Omental fat pad (tissue), 3 donors: ENCODE measurements at regions not wholly inside any gene's neighbourhood (a gene's known extent, or its start where the extent isn't known, plus 50 kb on each side); places are given as distances from the start of the nearest gene placed in this dataset.
"Not testable (repeated sequence)": the region's sequence is repeated elsewhere in the genome, so short reads cannot be mapped to it uniquely, and the experiment has no call there.

Experiments
- ATAC-seq: fragments of 150-250 bp; one replicate; pipeline ENCODE4 v1.9.1; 2016; ENCODE audit warnings: mild to moderate bottlenecking, moderate library complexity; ENCODE audit not compliant: low FRiP score
- DNase-seq: peaks from one replicate; pipeline ENCODE4 v3.0.0-alpha.2; 2019; ENCODE audit warnings: low spot score
- TF ChIP-seq, protein P1 (sequence below), 3 donors: fragments of 450-650 bp; IDR thresholded peaks; one replicate each; pipeline ENCODE4 v1.5.1; 2016 to 2017; ENCODE audit warnings: antibody characterized with exemption in 3 of 3, mild to moderate bottlenecking in 3 of 3, moderate library complexity in 2 of 3

DNA sequence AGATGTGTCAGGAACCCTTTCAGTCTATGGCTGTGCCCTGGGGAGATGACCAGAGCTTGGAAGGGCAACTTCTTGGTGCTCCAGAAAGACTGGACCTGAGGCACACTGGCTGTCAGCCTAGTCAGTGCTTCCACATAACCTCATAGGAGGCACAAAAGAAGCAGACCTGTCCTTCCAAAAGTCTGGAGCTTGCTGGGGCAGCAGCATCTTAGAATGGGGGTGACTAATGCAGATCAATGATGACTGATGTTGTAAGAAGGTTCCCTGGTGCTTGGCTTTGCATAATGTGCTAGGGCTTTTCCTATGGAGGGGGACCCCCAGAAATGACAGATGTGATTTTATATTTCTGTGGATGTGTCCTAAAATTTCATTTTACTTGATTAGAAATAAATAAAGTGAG, 255.7 kb upstream of the THUMPD2 start:
- TF ChIP-seq, protein P1, sequence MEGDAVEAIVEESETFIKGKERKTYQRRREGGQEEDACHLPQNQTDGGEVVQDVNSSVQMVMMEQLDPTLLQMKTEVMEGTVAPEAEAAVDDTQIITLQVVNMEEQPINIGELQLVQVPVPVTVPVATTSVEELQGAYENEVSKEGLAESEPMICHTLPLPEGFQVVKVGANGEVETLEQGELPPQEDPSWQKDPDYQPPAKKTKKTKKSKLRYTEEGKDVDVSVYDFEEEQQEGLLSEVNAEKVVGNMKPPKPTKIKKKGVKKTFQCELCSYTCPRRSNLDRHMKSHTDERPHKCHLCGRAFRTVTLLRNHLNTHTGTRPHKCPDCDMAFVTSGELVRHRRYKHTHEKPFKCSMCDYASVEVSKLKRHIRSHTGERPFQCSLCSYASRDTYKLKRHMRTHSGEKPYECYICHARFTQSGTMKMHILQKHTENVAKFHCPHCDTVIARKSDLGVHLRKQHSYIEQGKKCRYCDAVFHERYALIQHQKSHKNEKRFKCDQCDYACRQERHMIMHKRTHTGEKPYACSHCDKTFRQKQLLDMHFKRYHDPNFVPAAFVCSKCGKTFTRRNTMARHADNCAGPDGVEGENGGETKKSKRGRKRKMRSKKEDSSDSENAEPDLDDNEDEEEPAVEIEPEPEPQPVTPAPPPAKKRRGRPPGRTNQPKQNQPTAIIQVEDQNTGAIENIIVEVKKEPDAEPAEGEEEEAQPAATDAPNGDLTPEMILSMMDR (IDR thresholded peaks at IDR 0.05), result no peak
- DNase-seq (no peak), ATAC-seq (no peak)

DNA sequence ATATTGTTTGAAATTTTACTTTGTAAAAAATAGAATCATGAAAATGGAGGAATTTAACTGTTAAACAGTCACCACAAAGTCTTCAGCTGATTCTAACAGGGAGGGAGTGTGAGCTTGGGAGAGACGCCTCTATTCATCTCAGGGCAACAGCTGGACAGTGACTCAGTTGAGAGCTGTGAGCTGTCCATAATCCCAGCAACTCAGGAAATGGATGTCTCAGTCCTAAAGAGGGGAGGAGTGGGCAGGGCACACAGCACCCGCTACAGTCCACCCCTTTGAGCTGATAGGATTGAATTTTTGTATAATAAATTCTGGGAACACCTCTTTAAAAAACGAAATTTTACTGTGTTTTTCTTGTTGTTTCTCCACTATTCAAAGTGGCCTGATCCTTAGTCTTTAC, 255.1 kb upstream of the THUMPD2 start:
- no peak for ATAC-seq
- TF ChIP-seq, protein P1 (IDR thresholded peaks at IDR 0.05), result no peak
- DNase-seq, result no peak

DNA sequence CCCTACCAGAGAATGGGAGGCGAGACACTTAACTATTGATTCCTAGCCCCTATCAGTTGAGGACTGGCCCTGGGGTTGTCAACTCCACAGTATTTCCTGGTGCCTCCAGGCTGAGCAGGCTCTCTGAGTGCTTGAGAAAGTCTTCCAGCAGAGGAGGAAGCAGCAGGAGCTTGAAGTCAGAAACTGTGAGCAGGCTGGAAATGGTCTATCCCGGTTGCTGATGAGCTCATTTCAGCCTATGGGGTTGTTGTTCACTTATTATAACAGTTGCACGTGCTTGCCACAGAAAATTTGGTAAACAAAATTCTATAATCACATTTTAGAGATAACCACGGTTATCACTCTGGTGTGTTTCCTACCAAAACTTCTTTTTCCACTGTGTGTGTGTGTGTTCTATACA, 254.7 kb upstream of the THUMPD2 start:
- ATAC-seq (no peak), DNase-seq (no peak)
- TF ChIP-seq, protein P1 (IDR thresholded peaks at IDR 0.05), result no peak

DNA sequence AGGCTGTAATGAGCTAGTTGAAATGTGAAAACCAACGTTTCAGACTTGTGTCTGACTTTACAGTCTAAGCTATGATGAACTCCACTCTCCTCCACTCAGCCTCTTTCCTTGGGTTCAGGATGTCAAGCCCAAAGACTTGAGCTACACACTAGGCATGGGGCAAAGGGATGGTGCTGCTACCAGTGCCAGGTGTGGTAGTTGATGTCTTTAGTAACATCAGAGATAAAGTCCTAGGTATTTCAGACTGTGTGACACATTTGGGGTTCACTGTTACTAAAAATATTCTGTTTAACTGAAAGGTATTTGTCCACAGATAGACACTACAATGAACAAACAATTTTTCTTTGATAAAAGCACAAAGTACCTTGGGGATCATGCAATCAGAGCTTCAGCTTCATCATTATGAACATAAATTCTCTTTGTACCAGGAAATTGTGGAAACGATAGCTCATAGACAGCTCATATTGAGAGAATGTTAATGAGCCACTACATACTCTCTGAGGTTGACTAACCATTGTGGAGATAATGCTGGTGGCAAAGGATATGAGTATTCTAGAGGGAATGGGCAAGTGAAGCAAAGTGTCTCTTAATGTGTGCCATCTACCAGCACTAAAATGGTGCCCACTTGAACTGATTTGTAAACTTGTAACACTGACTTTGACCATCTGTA, 253.7 kb upstream of the THUMPD2 start:
- ATAC-seq (no peak), DNase-seq (no peak)
- TF ChIP-seq, protein P1 (IDR thresholded peaks at IDR 0.05), result no peak

DNA sequence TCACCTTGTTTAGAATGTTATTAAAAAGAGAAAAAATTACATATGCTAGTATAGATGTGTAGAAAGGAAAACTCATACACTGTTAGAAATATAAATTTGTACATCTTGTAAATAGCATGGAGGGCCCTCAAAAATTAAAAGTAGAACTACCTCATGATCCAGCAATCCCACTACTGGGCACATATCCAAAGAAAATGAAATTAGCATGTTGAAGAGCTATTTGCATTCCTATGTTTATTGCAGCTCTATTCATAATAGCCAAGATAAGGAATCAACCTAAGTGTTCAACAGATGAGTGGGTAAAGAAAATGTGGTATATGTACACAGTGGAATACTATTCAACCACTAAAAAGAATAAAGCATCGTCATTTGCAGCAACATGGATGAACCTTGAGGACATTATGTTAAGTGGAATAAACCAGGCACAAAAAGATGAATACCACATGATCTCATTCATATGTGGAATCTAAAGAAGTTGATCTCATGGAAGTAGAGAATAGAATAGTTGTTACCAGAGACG, 251.5 kb upstream of the THUMPD2 start:
- TF ChIP-seq, protein P1 (IDR thresholded peaks at IDR 0.05), result no peak
- no peak for DNase-seq

DNA sequence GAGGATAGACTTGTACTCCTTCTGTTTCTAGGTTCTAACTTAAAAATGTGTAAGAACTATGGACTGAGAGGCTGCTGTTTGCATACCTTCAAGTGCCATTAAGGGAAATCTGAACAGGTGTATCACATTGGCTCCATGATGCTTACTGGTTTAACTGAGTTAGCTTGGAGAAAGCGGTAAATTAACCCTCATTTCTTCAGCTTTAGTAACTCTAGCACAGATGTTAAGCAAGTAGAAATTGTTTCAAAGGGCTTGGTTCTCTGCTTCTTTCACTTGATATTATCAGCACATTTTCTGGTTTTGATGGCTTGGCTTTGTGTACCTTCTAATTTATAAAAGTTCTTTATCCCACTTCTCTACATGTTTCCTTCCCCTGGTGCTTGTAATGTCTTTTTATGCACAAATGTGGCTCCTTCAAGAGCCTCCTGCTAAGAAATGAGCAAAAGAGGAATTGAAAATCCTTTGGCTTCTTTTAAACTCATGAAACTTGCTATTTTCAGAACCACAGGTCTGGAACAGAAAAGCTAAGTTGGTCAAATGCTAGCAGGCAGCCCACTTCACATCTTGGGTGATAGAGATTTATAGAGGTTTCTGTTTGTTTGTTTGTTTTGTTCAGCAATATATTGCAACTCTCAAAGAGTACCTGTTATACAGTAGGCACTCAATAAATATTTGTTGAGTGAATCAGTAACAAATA, 249.9 kb upstream of the THUMPD2 start:
- ATAC-seq (no peak), DNase-seq (no peak)
- TF ChIP-seq, protein P1 (IDR thresholded peaks at IDR 0.05), result no peak

More for the DNA sequence above, 251.5 kb upstream of the THUMPD2 start:
- ATAC-seq, result no peak

DNA sequence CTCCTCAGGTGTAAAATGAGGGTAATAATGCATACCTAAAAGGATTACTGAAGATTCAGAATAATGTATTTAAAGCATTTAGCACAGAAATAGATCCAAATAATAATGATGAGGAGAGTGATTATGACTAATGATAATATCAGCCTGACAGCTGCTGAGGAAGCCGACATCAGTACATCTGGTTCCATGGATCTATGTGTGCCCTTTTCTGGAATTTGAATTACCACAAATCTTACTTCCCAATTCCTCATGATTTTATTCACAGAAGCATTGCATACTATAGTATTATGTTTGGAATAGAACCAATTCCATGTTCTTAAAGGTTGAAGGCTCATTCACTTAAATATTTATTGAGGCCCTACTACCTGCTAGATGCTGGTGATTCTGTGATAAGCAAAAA, 248.9 kb upstream of the THUMPD2 start:
- no peak for ATAC-seq
- no peak for DNase-seq
- TF ChIP-seq, protein P1 (IDR thresholded peaks at IDR 0.05), result no peak

DNA sequence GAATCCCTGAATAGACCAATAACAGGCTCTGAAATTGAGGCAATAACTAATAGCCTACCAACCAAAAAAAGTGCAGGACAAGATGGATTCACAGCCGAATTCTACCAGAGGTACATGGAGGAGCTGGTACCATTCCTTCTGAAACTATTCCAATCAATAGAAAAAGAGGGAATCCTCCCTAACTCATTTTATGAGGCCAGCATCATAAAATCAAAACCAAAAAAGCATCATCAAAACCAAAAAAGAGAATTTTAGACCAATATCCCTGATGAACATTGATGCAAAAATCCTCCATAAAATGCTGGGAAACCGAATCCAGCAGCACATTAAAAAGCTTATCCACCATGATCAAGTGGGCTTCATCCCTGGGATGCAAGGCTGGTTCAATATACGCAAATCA, 246.2 kb upstream of the THUMPD2 start:
- DNase-seq, ATAC-seq: not testable (repeated sequence)
